Tibial nerve (tissue), 4 donors: ENCODE measurements at regions not wholly inside any gene's neighbourhood (a gene's known extent, or its start where the extent isn't known, plus 50 kb on each side); places are given as distances from the start of the nearest gene placed in this dataset.

Source experiments
- CTCF ChIP-seq, 5 experiments: fragments of 200-600 bp in 3 of 5; fragments of 450-650 bp in 2 of 5; sonication (generic) in 3 of 5; IDR thresholded peaks; one replicate each; pipeline ENCODE4 v1.5.1; 2016 to 2019; ENCODE audit warnings: antibody characterized with exemption in 5 of 5, mild to moderate bottlenecking in 3 of 5, moderate library complexity in 2 of 5
- EP300 ChIP-seq, 2 donors: sonication (generic); formaldehyde crosslinking; IDR thresholded peaks; one replicate each; pipeline ENCODE4 v1.6.1; 2017; ENCODE audit warnings: antibody characterized with exemption in 2 of 2, mild to moderate bottlenecking in 1 of 2
- POLR2A ChIP-seq, 2 donors: fragments of 450-650 bp; IDR thresholded peaks; one replicate each; pipeline ENCODE4 v1.6.1; 2017; ENCODE audit warnings: antibody characterized with exemption in 2 of 2, mild to moderate bottlenecking in 2 of 2, moderate library complexity in 2 of 2

- TF ChIP-seq CTCF (IDR thresholded peaks at IDR 0.05), result no peak
- no peak for TF ChIP-seq POLR2A (IDR thresholded peaks at IDR 0.05)
- no peak for TF ChIP-seq EP300 (IDR thresholded peaks at IDR 0.05)
Measured at GRCh38 chr13:89832827-89833226, 1514.7 kb upstream of the MIR17HG start.
